Calu3 (cell line): ENCODE measurements at regions not wholly inside any gene's neighbourhood (a gene's known extent, or its start where the extent isn't known, plus 50 kb on each side); places are given as distances from the start of the nearest gene placed in this dataset.
"Not testable (repeated sequence)": the region's sequence is repeated elsewhere in the genome, so short reads cannot be mapped to it uniquely, and the experiment has no call there.

Experiments used
- BruUV-seq: library from RNA; stranded (reverse); fragments of 400-500 nt; replicated peaks from 2 replicates; lab custom pipeline; 2021; lab: Mats Ljungman, UMichigan
- CTCF ChIA-PET: fragments of 300-600 bp; sonication (Branson Sonifier 250); formaldehyde crosslinking; loops from one replicate; lab custom pipeline; 2022; ENCODE audit warnings: antibody characterized with exemption; lab: Charles Lee
- DNase-seq: peaks from one replicate; pipeline ENCODE4 v3.0.0; 2022
- H3K27ac Mint-ChIP-seq: one replicate; pipeline ENCODE4 v1.8.0; 2022; ENCODE audit warnings: mixed read lengths; ENCODE audit not compliant: unreplicated experiment
- H3K27me3 Mint-ChIP-seq: one replicate; pipeline ENCODE4 v1.8.0; 2022; ENCODE audit warnings: mixed read lengths; ENCODE audit not compliant: unreplicated experiment
- H3K36me3 Mint-ChIP-seq: one replicate; pipeline ENCODE4 v1.8.0; 2022; ENCODE audit warnings: mild to moderate bottlenecking, moderate library complexity, mixed read lengths; ENCODE audit not compliant: insufficient read depth, unreplicated experiment
- H3K4me1 Mint-ChIP-seq: one replicate; pipeline ENCODE4 v1.8.0; 2022; ENCODE audit warnings: mild to moderate bottlenecking, low read depth, mixed read lengths; ENCODE audit not compliant: unreplicated experiment
- H3K4me3 Mint-ChIP-seq: one replicate; pipeline ENCODE4 v1.8.0; 2022; ENCODE audit warnings: mild to moderate bottlenecking, low read depth, moderate library complexity, mixed read lengths; ENCODE audit not compliant: unreplicated experiment
- H3K9me3 Mint-ChIP-seq: one replicate; pipeline ENCODE4 v1.8.0; 2022; ENCODE audit warnings: low read depth, mixed read lengths; ENCODE audit not compliant: unreplicated experiment
- intact Hi-C: fragments of 100-400 bp; cut with micrococcal nuclease; formaldehyde crosslinking; loops from one replicate; pipeline ENCODE4 v1.10.0; 2022; ENCODE audit not compliant: unreplicated experiment
- TF ChIP-seq, protein P1 (sequence below): fragments of 200-600 bp; IDR thresholded peaks from one replicate; pipeline ENCODE4 v1.8.0; 2022; ENCODE audit warnings: antibody characterized with exemption; ENCODE audit not compliant: unreplicated experiment

DNA sequence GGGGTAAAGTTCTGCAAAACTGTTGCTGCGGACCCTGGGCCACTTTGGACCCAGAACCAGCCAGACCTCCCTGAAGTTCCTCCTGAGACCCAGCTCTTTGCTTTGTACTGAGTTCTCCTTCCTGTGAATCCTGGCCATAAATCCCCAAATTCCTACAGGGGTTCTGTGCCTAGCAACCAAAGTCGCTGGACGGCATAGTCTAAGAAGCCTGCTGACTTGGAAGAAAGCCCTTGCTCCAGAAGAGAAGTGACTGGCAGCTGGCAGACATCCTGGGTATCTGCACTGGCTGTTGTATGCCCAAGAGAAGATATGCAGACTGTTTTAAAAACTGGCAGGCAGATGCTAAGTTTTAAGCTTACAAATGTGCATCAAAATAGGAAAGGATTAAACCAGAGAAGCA is 99.9 kb upstream of the SLC24A4 start:
- H3K4me1 Mint-ChIP-seq, result no peaks in the 10 kb centered on the region
- H3K4me3 Mint-ChIP-seq, result no peak overlapping the region
- CTCF ChIA-PET, result no interaction called here
- no peaks in the 10 kb centered on the region for H3K36me3 Mint-ChIP-seq
- no TSS peak for BruUV-seq
- H3K9me3 Mint-ChIP-seq, result no peaks in the 10 kb centered on the region
- TF ChIP-seq, protein P1, sequence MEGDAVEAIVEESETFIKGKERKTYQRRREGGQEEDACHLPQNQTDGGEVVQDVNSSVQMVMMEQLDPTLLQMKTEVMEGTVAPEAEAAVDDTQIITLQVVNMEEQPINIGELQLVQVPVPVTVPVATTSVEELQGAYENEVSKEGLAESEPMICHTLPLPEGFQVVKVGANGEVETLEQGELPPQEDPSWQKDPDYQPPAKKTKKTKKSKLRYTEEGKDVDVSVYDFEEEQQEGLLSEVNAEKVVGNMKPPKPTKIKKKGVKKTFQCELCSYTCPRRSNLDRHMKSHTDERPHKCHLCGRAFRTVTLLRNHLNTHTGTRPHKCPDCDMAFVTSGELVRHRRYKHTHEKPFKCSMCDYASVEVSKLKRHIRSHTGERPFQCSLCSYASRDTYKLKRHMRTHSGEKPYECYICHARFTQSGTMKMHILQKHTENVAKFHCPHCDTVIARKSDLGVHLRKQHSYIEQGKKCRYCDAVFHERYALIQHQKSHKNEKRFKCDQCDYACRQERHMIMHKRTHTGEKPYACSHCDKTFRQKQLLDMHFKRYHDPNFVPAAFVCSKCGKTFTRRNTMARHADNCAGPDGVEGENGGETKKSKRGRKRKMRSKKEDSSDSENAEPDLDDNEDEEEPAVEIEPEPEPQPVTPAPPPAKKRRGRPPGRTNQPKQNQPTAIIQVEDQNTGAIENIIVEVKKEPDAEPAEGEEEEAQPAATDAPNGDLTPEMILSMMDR, result no peak
- H3K27ac Mint-ChIP-seq, result no peak overlapping the region
- intact Hi-C loops, result no loop called here
- no peak for DNase-seq
- H3K27me3 Mint-ChIP-seq, result peaks cover 71% of the 10 kb centered on the region

- H3K27ac Mint-ChIP-seq, result no peak overlapping the region
- TF ChIP-seq, protein P1, result no peak
- no peaks in the 10 kb centered on the region for H3K4me1 Mint-ChIP-seq
- CTCF ChIA-PET, result interaction anchor here (0.5 kb wide), 1 partner anchor 21 kb away, joined by 3 read pairs; no protein-coding TSS in a partner anchor
- no peak for DNase-seq
- H3K36me3 Mint-ChIP-seq, result no peaks in the 10 kb centered on the region
- no peak overlapping the region for H3K4me3 Mint-ChIP-seq
- no peaks in the 10 kb centered on the region for H3K9me3 Mint-ChIP-seq
- intact Hi-C loops, result no loop called here
- peaks cover 60% of the 10 kb centered on the region for H3K27me3 Mint-ChIP-seq
- no TSS peak for BruUV-seq
These were observed 98.5 kb upstream of the SLC24A4 start for GRCh38 chr14:92224358-92224954.

DNA sequence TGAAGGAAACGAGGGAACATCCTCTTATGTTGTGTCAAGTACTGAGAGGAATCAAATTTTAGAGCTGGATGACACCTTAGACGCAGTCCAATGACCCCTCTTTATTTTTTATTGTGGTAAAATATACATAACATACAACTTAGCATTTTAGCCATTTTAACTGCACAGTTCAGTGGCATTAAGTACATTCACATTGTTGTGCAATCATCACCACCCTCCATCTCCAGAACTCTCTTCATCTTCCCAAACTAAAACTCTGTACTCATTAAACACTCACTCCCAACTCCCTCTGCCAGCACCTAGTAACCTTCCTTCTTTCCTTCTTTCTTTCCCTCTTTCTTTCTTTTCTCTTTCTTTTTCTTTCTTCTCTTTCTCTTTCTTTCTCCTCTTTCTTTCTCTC is 97.2 kb upstream of the SLC24A4 start:
- BruUV-seq, result no TSS peak
- Mint-ChIP-seq H3K4me3 (no peak overlapping the region), H3K27me3 (peaks cover 71% of the 10 kb centered on the region), H3K36me3 (no peaks in the 10 kb centered on the region), H3K9me3 (no peaks in the 10 kb centered on the region), H3K27ac (no peak overlapping the region), H3K4me1 (no peaks in the 10 kb centered on the region)
- intact Hi-C loops, result no loop called here
- DNase-seq, result no peak
- CTCF ChIA-PET, result no interaction called here
- TF ChIP-seq, protein P1, result no peak

DNA sequence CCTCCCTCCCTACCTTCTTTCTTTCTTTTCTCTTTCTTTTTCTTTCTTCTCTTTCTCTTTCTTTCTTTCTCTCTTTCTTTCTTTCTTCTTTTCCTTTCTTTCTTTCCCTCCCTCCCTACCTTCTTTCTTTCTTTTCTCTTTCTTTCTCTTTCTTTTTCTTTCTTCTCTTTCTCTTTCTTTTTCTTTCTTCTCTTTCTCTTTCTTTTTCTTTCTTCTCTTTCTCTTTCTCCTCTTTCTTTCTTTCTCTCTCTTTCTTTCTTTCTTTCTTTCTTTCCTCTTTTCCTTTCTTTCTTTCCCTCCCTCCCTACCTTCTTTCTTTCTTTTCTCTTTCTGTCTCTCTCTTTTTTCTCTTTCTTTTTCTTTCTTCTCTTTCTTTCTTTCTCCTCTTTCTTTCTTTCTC is 96.8 kb upstream of the SLC24A4 start:
- peaks cover 72% of the 10 kb centered on the region for H3K27me3 Mint-ChIP-seq
- H3K27ac Mint-ChIP-seq, BruUV-seq, H3K4me1 Mint-ChIP-seq, H3K36me3 Mint-ChIP-seq, H3K4me3 Mint-ChIP-seq, CTCF ChIA-PET, H3K9me3 Mint-ChIP-seq, intact Hi-C loops, DNase-seq: not testable (repeated sequence)

GRCh38 chr14:92236243-92236900 is 86.6 kb upstream of the SLC24A4 start:
- Mint-ChIP-seq H3K9me3 (peaks cover 7% of the 10 kb centered on the region), H3K4me3 (no peak overlapping the region), H3K36me3 (no peaks in the 10 kb centered on the region), H3K27ac (no peak overlapping the region), H3K4me1 (no peaks in the 10 kb centered on the region), H3K27me3 (peaks cover 65% of the 10 kb centered on the region)
- TF ChIP-seq, protein P1, result no peak
- no peak for DNase-seq
- CTCF ChIA-PET, result no interaction called here
- intact Hi-C loops, result no loop called here
- no TSS peak for BruUV-seq
